Liver (tissue), 8 donors: ENCODE measurements at regions not wholly inside any gene's neighbourhood (a gene's known extent, or its start where the extent isn't known, plus 50 kb on each side); places are given as distances from the start of the nearest gene placed in this dataset.

ENCODE experiments used
- DNase-seq: peaks from one replicate; pipeline ENCODE4 v3.0.0-alpha.2; 2017; ENCODE audit warnings: low spot score
- H3K27ac ChIP-seq, 2 donors: one replicate each; pipeline ENCODE4 v1.7.0; 2013; ENCODE audit warnings: inconsistent platforms in 2 of 2, low read length in 2 of 2, control low read depth in 1 of 2, low read depth in 1 of 2, mild to moderate bottlenecking in 1 of 2
- H3K27me3 ChIP-seq, 4 donors: one replicate each; pipeline versions ENCODE4 v1.6.1 to v1.7.0; 2013; ENCODE audit warnings: low read length in 3 of 4, inconsistent platforms in 1 of 4, mild to moderate bottlenecking in 1 of 4, moderate library complexity in 1 of 4; ENCODE audit not compliant: control insufficient read depth in 4 of 4, insufficient read depth in 4 of 4
- H3K36me3 ChIP-seq, 4 donors: one replicate each; pipeline versions ENCODE4 v1.6.1 to v1.7.0; 2013; ENCODE audit warnings: low read length in 3 of 4, mild to moderate bottlenecking in 3 of 4, low read depth in 1 of 4, moderate library complexity in 1 of 4; ENCODE audit not compliant: control insufficient read depth in 4 of 4, insufficient read depth in 3 of 4
- H3K4me1 ChIP-seq, 4 donors: one replicate each; pipeline versions ENCODE4 v1.6.1 to v1.7.0; 2013; ENCODE audit warnings: low read length in 3 of 4, mild to moderate bottlenecking in 3 of 4, moderate library complexity in 1 of 4; ENCODE audit not compliant: control insufficient read depth in 4 of 4, insufficient read depth in 4 of 4
- H3K4me3 ChIP-seq, 3 donors: one replicate each; pipeline versions ENCODE4 v1.6.1 to v1.7.0; 2013; ENCODE audit warnings: low read length in 3 of 3, control low read depth in 1 of 3, low read depth in 1 of 3, mild to moderate bottlenecking in 1 of 3
- H3K9ac ChIP-seq, 2 donors: one replicate each; pipeline ENCODE4 v1.7.0; 2013; ENCODE audit warnings: low read length in 2 of 2, mild to moderate bottlenecking in 2 of 2, moderate library complexity in 2 of 2, control low read depth in 1 of 2, low read depth in 1 of 2
- H3K9me3 ChIP-seq, 4 donors: one replicate each; pipeline versions ENCODE4 v1.6.1 to v1.7.0; 2013; ENCODE audit warnings: low read length in 3 of 4; ENCODE audit not compliant: control insufficient read depth in 4 of 4
- EGR1 ChIP-seq, 2 donors: IDR thresholded peaks; 2 replicates each; pipeline ENCODE4 v1.6.1; 2016 to 2018; ENCODE audit warnings: antibody characterized with exemption in 2 of 2, low read depth in 2 of 2
- GABPA ChIP-seq, 2 donors: IDR thresholded peaks in 1 of 2; conservative IDR thresholded peaks in 1 of 2; 2 replicates each; pipeline ENCODE4 v1.6.1; 2016; ENCODE audit warnings: antibody characterized with exemption in 2 of 2, mild to moderate bottlenecking in 1 of 2, moderate library complexity in 1 of 2
- HNF4A ChIP-seq, 2 donors: conservative IDR thresholded peaks; 2 replicates each; pipeline ENCODE4 v1.6.1; 2016; ENCODE audit warnings: antibody characterized with exemption in 2 of 2, mild to moderate bottlenecking in 2 of 2
- HNF4G ChIP-seq: IDR thresholded peaks from 2 replicates; pipeline ENCODE4 v1.6.1; 2016; ENCODE audit warnings: antibody characterized with exemption
- JUND ChIP-seq, 2 donors: IDR thresholded peaks; 2 replicates each; pipeline ENCODE4 v1.6.1; 2016; ENCODE audit warnings: antibody characterized with exemption in 2 of 2
- NR2F2 ChIP-seq: IDR thresholded peaks from 2 replicates; pipeline ENCODE4 v1.6.1; 2016; ENCODE audit warnings: antibody characterized with exemption
- RAD21 ChIP-seq, 2 donors: IDR thresholded peaks; 2 replicates each; pipeline ENCODE4 v1.6.1; 2016; ENCODE audit warnings: antibody characterized with exemption in 2 of 2, mild to moderate bottlenecking in 2 of 2
- RXRA ChIP-seq, 2 donors: IDR thresholded peaks; 2 replicates each; pipeline ENCODE4 v1.6.1; 2017 to 2018; ENCODE audit warnings: antibody characterized with exemption in 2 of 2, mild to moderate bottlenecking in 1 of 2
- SP1 ChIP-seq: IDR thresholded peaks from 2 replicates; pipeline ENCODE4 v1.6.1; 2018; ENCODE audit warnings: antibody characterized with exemption, mild to moderate bottlenecking
- TAF1 ChIP-seq: conservative IDR thresholded peaks from 2 replicates; pipeline ENCODE4 v1.6.1; 2016; ENCODE audit warnings: antibody characterized with exemption, mild to moderate bottlenecking
- YY1 ChIP-seq: IDR thresholded peaks from 2 replicates; pipeline ENCODE4 v1.6.1; 2016; ENCODE audit warnings: antibody characterized with exemption, mild to moderate bottlenecking
- ZBTB33 ChIP-seq: IDR thresholded peaks from 2 replicates; pipeline ENCODE4 v1.6.1; 2016; ENCODE audit warnings: antibody characterized with exemption
- WGBS: extraction: QIAGEN DNeasy Blood & Tissue Kit; methylation state at CpG from one replicate; pipeline ENCODE4 v1.1.7; 2013; 5-methylcytosine and 5-hydroxymethylcytosine counted together
- TF ChIP-seq, protein P1 (sequence below): fragments of 150-350 bp; IDR thresholded peaks from 2 replicates; pipeline ENCODE4 v1.5.1; 2017; ENCODE audit warnings: improper control_type of control experiment, low read depth, low read length; ENCODE audit not compliant: missing input control
- TF ChIP-seq, protein P2 (sequence below): IDR thresholded peaks from 2 replicates; pipeline ENCODE4 v1.6.1; 2016; ENCODE audit warnings: antibody characterized with exemption
- TF ChIP-seq, protein P3 (sequence below): IDR thresholded peaks from 2 replicates; pipeline ENCODE4 v1.6.1; 2016; ENCODE audit warnings: antibody characterized with exemption
- donor health status: healthy.
- donor health status: healthy.
- donor health status: healthy.
- donor health status: healthy.
- donor health status: healthy.

DNA sequence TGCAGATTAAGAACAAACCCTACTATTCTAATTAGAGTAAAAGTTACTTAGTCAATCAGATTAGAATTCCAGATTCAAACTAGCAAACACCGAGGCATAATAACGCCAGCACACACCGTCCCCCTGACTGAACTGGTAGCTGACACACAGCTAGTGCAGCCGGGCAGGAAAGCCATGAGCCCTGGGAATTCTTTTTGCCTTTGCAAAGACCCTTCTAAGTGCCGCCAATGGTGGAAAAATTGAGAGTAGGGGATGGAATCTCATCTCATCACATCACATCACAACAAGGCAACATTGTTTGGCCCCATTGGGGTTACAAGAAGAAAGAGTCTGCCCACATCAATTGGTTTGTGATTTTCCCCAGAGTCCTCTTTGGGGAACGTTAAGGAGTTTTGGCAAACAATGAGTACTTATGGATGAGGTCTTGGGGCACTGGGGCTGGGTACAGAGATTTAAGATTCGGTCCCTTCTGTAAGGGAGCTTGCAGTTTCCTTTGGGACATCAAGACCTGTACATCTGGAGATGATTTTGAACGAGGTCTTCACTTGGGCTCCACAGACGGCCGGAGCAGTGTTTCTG lies 120.4 kb upstream of the MEF2A start (continued):
- no peak for TF ChIP-seq ZBTB33
- no peak for TF ChIP-seq HNF4G
- TF ChIP-seq TAF1, result no peak

- Histone ChIP-seq H3K4me3 (no peak overlapping the region), H3K27me3 (no peaks in the 10 kb centered on the region), H3K36me3 (no peaks in the 10 kb centered on the region), H3K9me3 (no peaks in the 10 kb centered on the region), H3K9ac (no peak overlapping the region), H3K27ac (no peak overlapping the region), H3K4me1 (no peaks in the 10 kb centered on the region)
- TF ChIP-seq SP1 (no peak), NR2F2 (no peak), ZBTB33 (no peak), EGR1 (IDR thresholded peaks at IDR 0.05; ENCODE audit: low read depth in 2 of 2) (no peak), TAF1 (no peak), HNF4A (conservative IDR thresholded peaks at IDR 0.05) (no peak), JUND (IDR thresholded peaks at IDR 0.05) (no peak), GABPA (IDR thresholded peaks at IDR 0.05 in 1 of 2, conservative IDR thresholded peaks at IDR 0.05 in 1 of 2) (no peak), RXRA (IDR thresholded peaks at IDR 0.05) (no peak), RAD21 (IDR thresholded peaks at IDR 0.05) (no peak), YY1 (no peak)
- TF ChIP-seq, protein P1, sequence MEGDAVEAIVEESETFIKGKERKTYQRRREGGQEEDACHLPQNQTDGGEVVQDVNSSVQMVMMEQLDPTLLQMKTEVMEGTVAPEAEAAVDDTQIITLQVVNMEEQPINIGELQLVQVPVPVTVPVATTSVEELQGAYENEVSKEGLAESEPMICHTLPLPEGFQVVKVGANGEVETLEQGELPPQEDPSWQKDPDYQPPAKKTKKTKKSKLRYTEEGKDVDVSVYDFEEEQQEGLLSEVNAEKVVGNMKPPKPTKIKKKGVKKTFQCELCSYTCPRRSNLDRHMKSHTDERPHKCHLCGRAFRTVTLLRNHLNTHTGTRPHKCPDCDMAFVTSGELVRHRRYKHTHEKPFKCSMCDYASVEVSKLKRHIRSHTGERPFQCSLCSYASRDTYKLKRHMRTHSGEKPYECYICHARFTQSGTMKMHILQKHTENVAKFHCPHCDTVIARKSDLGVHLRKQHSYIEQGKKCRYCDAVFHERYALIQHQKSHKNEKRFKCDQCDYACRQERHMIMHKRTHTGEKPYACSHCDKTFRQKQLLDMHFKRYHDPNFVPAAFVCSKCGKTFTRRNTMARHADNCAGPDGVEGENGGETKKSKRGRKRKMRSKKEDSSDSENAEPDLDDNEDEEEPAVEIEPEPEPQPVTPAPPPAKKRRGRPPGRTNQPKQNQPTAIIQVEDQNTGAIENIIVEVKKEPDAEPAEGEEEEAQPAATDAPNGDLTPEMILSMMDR, result no peak
- TF ChIP-seq, protein P2, sequence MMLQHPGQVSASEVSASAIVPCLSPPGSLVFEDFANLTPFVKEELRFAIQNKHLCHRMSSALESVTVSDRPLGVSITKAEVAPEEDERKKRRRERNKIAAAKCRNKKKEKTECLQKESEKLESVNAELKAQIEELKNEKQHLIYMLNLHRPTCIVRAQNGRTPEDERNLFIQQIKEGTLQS, result no peak
- TF ChIP-seq, protein P3, sequence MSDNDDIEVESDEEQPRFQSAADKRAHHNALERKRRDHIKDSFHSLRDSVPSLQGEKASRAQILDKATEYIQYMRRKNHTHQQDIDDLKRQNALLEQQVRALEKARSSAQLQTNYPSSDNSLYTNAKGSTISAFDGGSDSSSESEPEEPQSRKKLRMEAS, result no peak
- WGBS, result 71% methylated on average over 35 of the region's 35 CpGs
- no peak for DNase-seq
Measured at GRCh38 chr15:99446565-99447496, 119.0 kb upstream of the MEF2A start.
